HG02610 (cell line): ENCODE measurements at regions not wholly inside any gene's neighbourhood (a gene's known extent, or its start where the extent isn't known, plus 50 kb on each side); places are given as distances from the start of the nearest gene placed in this dataset.

Experiments used
- ATAC-seq: cut with Tn5 transposase; IDR thresholded peaks from one replicate; pipeline ENCODE4 v1.9.1; 2021; ENCODE audit warnings: mild to moderate bottlenecking, moderate library complexity; ENCODE audit not compliant: unreplicated experiment

DNA sequence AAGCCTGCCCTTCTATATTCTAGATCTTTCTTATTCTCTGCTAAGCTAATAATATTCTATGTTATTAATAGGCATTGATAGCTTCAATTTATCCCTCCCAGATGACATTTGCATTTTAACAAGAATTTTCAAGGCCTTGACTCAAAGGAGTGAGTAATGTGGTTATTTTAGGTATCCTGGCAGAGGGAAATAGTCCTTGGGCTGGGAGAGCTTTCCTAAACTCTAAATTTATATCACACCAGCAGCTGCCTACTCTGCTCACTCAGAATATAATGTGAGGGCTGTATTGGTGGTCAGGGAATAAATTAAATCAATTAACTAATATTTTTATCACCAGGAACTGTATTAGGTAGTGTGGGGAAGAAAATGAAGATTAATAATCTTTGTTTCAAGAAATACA, 74.8 kb upstream of the ADAM23 start:
- no peak for ATAC-seq

DNA sequence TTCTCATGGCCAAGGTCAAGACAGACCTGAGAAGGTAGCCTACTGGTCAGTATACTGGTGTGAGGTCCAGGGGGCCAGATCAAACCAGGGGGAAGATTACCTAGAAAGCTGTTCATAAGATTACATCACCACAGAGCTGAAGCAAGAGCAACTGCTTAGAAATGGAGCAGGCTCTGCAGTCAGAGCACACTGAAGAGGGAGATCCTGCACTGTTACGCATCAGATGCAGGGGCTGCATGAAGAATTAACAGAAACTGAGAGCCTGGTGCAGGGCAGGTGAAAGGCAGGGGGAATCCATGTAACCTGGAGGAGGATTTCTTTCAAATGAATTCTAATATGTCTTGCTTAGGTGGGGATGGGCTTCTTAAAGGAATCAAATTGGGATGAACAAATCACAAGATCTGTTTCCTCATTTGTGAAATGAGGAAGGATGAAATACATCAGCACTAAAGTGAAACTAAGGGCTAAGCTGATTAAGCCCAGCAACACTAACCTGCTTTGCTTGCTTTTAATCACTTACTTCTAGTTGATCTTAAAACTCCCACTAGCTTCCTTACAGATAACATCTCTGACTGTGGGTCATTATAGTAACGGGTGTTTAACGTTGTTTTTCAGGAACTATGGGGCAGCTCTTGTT, 74.3 kb upstream of the ADAM23 start:
- no peak for ATAC-seq

DNA sequence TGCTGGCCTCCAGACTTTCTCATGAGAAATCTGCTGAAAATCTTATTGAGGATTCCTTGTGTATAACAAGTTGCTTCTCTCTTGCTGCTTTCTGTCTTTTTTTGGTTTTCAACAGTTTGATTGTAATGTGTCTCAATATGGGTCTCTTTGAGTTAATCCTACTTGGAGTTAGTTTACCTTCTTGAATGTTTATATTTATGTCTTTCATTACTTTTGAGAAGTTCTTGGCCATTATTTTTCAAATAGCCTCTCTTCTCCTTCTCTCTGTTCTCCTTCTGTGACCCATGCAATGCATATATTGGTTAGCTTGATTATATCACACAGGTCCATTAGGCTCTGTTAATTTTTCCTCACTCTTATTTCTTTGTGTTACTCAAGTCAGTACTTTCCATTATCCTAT, 67.4 kb upstream of the ADAM23 start:
- no peak for ATAC-seq

- no peak for ATAC-seq
Observed at GRCh38 chr2:206378835-206379234, 64.5 kb upstream of the ADAM23 start.

- ATAC-seq, result no peak
Observed at GRCh38 chr2:206379266-206379665, 64.1 kb upstream of the ADAM23 start.

DNA sequence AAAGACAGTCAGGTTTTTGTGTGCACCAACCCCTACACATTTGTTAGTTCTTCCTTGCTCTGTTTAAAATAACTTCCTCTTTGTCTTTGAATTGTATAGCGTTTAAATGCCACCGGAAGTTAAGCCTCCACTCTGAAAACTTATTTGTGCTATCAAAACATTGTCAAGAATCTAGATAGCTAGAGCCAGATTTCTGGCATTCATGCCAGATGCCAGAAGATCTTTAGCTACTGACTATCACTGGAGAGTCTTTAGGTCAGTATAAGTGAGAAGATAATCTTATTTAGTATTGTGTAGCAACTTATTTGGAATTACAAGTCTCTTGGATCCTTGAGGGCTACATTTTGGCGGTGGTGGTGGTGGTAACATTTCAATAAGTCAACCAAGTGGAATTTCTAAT, 63.4 kb upstream of the ADAM23 start:
- ATAC-seq, result no peak

- ATAC-seq, result no peak
Observed at GRCh38 chr2:206381881-206382280, 61.5 kb upstream of the ADAM23 start.

DNA sequence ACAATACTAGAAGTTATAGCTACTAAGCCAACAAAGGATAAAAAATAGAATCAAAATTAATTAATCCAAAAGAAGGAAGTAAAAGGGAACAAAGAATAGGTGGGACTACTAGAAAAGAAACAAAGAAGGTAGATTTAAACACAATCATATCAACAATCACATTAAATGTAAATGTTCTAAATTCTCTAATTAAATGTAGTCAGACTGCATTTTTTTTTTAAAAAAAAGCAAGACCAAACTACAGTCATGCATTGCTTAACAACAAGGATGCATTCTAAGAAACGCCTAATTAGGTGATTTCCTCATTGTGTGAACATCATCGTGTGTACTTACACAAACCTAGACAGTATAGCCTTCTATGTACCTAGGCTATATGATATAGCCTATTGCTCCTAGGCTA, 59.7 kb upstream of the ADAM23 start:
- no peak for ATAC-seq

DNA sequence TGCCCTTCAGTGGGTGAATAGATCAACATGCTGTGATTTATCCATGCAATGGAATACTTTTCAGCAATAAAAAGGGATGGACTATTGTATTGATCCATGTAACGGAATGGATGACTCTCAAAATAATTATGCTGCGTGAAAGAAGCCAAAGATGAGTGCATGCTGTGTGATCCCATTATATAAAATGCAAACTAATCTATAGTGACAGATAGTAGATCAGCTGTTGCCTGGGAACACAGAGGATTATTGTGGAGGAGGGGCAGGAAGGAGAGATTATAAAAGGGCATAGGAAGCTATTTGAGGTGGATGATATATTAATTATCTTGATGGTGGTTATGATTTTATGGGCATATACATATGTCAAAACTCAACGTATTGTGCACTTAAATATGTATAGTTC, 55.5 kb upstream of the ADAM23 start:
- no peak for ATAC-seq

DNA sequence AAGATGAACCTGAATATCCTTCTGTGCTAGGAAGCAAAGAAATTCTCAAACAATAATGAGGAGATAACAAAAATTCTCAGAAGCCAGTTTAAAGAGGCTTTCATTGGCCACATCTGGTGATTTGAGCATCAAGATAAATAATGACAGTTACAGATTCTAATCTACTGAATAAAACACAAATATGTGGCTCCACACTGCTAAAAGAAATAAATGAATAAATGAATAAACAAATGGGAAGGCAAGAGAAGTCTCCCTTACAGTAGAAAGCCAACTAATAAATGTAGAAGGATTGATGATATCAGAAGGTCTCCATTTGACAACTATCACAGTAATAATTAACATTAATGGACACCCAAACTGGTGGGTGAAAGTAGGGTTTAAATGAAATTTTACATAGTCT, 54.6 kb upstream of the ADAM23 start:
- ATAC-seq, result no peak

DNA sequence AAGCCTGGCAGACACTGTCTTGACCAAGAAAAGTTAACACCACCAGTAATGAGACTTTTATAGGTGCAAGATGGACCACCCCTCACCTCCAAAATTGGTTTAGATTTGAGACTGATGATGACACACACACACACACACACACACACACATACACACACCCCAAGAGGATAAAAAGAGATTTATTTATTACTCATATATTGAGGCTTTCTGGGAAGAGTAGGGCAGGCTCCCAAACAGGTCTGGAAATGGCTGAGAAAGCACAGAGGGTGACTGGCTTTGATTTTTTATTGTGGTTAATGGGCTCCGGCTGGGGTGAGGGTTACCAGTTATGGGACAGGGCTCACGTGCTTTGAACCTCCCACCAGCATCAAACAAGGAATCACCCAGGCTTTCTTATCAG, 54.2 kb upstream of the ADAM23 start:
- ATAC-seq, result no peak

GRCh38 chr2:206390181-206390580, 53.2 kb upstream of the ADAM23 start:
- ATAC-seq, result no peak

GRCh38 chr2:206392118-206392517, 51.2 kb upstream of the ADAM23 start:
- peak; percentile 95 for ATAC-seq
